HepG2 (cell line): ENCODE measurements at regions not wholly inside any gene's neighbourhood (a gene's known extent, or its start where the extent isn't known, plus 50 kb on each side); places are given as distances from the start of the nearest gene placed in this dataset.

Source experiments
- ATAC-seq: fragments of 200-7000 bp; cut with Tn5 transposase; 3 replicates; pipeline ENCODE4 v1.9.1; 2020; ENCODE audit warnings: mild to moderate bottlenecking, moderate library complexity
- BruUV-seq: library from RNA; stranded (reverse); fragments of 400-500 nt; replicated peaks from 2 replicates; lab custom pipeline; 2021; lab: Mats Ljungman, UMichigan
- CTCF ChIA-PET: fragments of 300-600 bp; formaldehyde crosslinking; extraction: SDS; loops from one replicate; lab custom pipeline; 2021; ENCODE audit warnings: low total read pairs, inconsistent platforms, low intra/inter-chr PET ratio; lab: Yijun Ruan, JAX
- POLR2A ChIA-PET: fragments of 350-600 bp; sonication (Branson Sonifier 250); formaldehyde crosslinking; loops from one replicate; lab custom pipeline; 2020; ENCODE audit warnings: antibody characterized with exemption, inconsistent platforms; lab: Yijun Ruan, JAX
- DNase-seq: peaks from one replicate; pipeline ENCODE4 v3.0.0-alpha.2; 2015; ENCODE audit warnings: low spot score
- FAIRE-seq: peaks from 3 replicates; lab custom pipeline; 2011; peaks lifted over from hg19 to GRCh38; lab: Jason Lieb, UNC
- H2AFZ ChIP-seq: one replicate; pipeline ENCODE4 v1.6.1; 2011; ENCODE audit warnings: low read length, inconsistent platforms
- H3K27ac ChIP-seq: fragments of 300-600 bp; 3 replicates; pipeline ENCODE4 v1.8.0; 2011; ENCODE audit warnings: mixed run types, mild to moderate bottlenecking, mixed read lengths, low read length, inconsistent platforms; ENCODE audit not compliant: insufficient read depth; ENCODE audit errors: extremely low read length
- H3K27me3 ChIP-seq, 2 experiments: fragments of 200-600 bp in 1 of 2; 2 replicates in 1 of 2; 3 replicates in 1 of 2; pipeline versions ENCODE4 v1.6.0 to v1.8.0; 2011; ENCODE audit warnings: low read length in 2 of 2, mild to moderate bottlenecking in 2 of 2, moderate library complexity in 2 of 2, inconsistent platforms in 1 of 2; ENCODE audit not compliant: insufficient read depth in 2 of 2, control insufficient read depth in 1 of 2
- H3K36me3 ChIP-seq, 2 experiments: fragments of 200-600 bp in 1 of 2; replicated peaks in 1 of 2; 2 replicates in 1 of 2; 3 replicates in 1 of 2; pipeline versions ENCODE4 v1.5.1 to v1.8.0; 2011; ENCODE audit warnings: low read length in 2 of 2, inconsistent platforms in 1 of 2; ENCODE audit not compliant: insufficient read depth in 2 of 2, control insufficient read depth in 1 of 2
- H3K4me1 ChIP-seq: 2 replicates; pipeline ENCODE4 v1.5.1; 2012; ENCODE audit warnings: low read length, inconsistent platforms; ENCODE audit not compliant: insufficient read depth
- H3K4me2 ChIP-seq: 2 replicates; pipeline ENCODE4 v1.6.0; 2011; ENCODE audit warnings: low read depth, low read length, inconsistent platforms
- H3K4me3 ChIP-seq, 3 experiments: fragments of 200-600 bp in 1 of 3; sonication (generic), shearing (Covaris generic) in 1 of 3; replicated peaks in 1 of 3; 2 replicates each; pipeline ENCODE4 v1.5.1; 2011 to 2016; ENCODE audit warnings: low read length in 3 of 3, inconsistent platforms in 2 of 3, low read depth in 2 of 3, mild to moderate bottlenecking in 2 of 3, control low read depth in 1 of 3, mixed read lengths in 1 of 3; ENCODE audit not compliant: insufficient read depth in 1 of 3
- H3K79me2 ChIP-seq: one replicate; pipeline ENCODE4 v1.6.1; 2011; ENCODE audit warnings: low read length, inconsistent platforms; ENCODE audit not compliant: insufficient read depth
- H3K9ac ChIP-seq: 2 replicates; pipeline ENCODE4 v1.6.0; 2011; ENCODE audit warnings: mild to moderate bottlenecking, low read depth, low read length, inconsistent platforms; ENCODE audit not compliant: insufficient read depth
- H3K9me3 ChIP-seq: 2 replicates; pipeline ENCODE4 v1.5.1; 2012; ENCODE audit warnings: mild to moderate bottlenecking, low read length
- H4K20me1 ChIP-seq: 2 replicates; pipeline ENCODE4 v1.6.0; 2011; ENCODE audit warnings: inconsistent platforms, mild to moderate bottlenecking, low read length, moderate library complexity; ENCODE audit not compliant: insufficient read depth
- DR1 ChIP-seq: sonication (generic); formaldehyde crosslinking; IDR thresholded peaks from 2 replicates; pipeline ENCODE4 v1.8.0; 2021; ENCODE audit warnings: mild to moderate bottlenecking, missing genetic modification reagents, inconsistent platforms
- FOXA3 ChIP-seq: IDR thresholded peaks from 2 replicates; pipeline ENCODE4 v1.6.1; 2016; ENCODE audit warnings: missing genetic modification reagents, missing compliant biosample characterization
- HDAC2 ChIP-seq: sonication (generic); formaldehyde crosslinking; IDR thresholded peaks from 2 replicates; pipeline ENCODE4 v1.4.0; 2020; ENCODE audit warnings: missing genetic modification reagents
- HOXD1 ChIP-seq: sonication (generic); formaldehyde crosslinking; IDR thresholded peaks from 2 replicates; pipeline ENCODE4 v1.5.0; 2020; ENCODE audit warnings: missing genetic modification reagents
- MEF2D ChIP-seq: sonication (generic); formaldehyde crosslinking; IDR thresholded peaks from 2 replicates; pipeline ENCODE4 v1.5.1; 2020; ENCODE audit warnings: mild to moderate bottlenecking, missing genetic modification reagents
- MXD3 ChIP-seq: IDR thresholded peaks from 2 replicates; pipeline ENCODE4 v1.6.1; 2016; ENCODE audit warnings: mild to moderate bottlenecking, missing biosample characterization, missing genetic modification reagents
- NFE2L1 ChIP-seq: sonication (generic); formaldehyde crosslinking; IDR thresholded peaks from 2 replicates; pipeline ENCODE4 v1.4.0; 2020; ENCODE audit warnings: missing genetic modification reagents, mild to moderate bottlenecking, borderline replicate concordance
- NFRKB ChIP-seq: fragments of 450-650 bp; IDR thresholded peaks from 2 replicates; pipeline ENCODE4 v1.6.1; 2017
- PCBP1 ChIP-seq: fragments of 200-400 bp; formaldehyde crosslinking; IDR thresholded peaks from 2 replicates; pipeline ENCODE4 v1.6.1; 2017; ENCODE audit warnings: mild to moderate bottlenecking, low read depth, low read length, borderline replicate concordance
- PHF21A ChIP-seq: sonication (generic); formaldehyde crosslinking; IDR thresholded peaks from 2 replicates; pipeline ENCODE4 v1.5.0; 2020; ENCODE audit warnings: mild to moderate bottlenecking, missing genetic modification reagents
- SP5 ChIP-seq: IDR thresholded peaks from 2 replicates; pipeline ENCODE4 v1.6.1; 2016; ENCODE audit warnings: low read depth, borderline replicate concordance
- SPEN ChIP-seq: sonication (generic); formaldehyde crosslinking; IDR thresholded peaks from 2 replicates; pipeline ENCODE4 v1.5.1; 2020; ENCODE audit warnings: low read depth, mild to moderate bottlenecking, missing genetic modification reagents
- STAG1 ChIP-seq: sonication (generic); formaldehyde crosslinking; IDR thresholded peaks from 2 replicates; pipeline ENCODE4 v1.4.0; 2020; ENCODE audit warnings: missing genetic modification reagents
- ZNF672 ChIP-seq: sonication (generic); formaldehyde crosslinking; IDR thresholded peaks from 2 replicates; pipeline ENCODE4 v1.8.1; 2022; ENCODE audit warnings: missing genetic modification reagents
- ZSCAN5A ChIP-seq: sonication (generic); formaldehyde crosslinking; IDR thresholded peaks from 2 replicates; pipeline ENCODE4 v1.8.0; 2022; ENCODE audit warnings: mild to moderate bottlenecking, missing genetic modification reagents, borderline replicate concordance
- ZZZ3 ChIP-seq: sonication (generic); formaldehyde crosslinking; IDR thresholded peaks from 2 replicates; pipeline ENCODE4 v1.4.0; 2020; ENCODE audit warnings: missing genetic modification reagents, mild to moderate bottlenecking, borderline replicate concordance
- in situ Hi-C: cut with HindIII; loops from 2 replicates; pipeline ENCODE4 v1.10.0; 2017; ENCODE audit warnings: low pct_unique_long_range_greater_than_20kb; ENCODE audit not compliant: extremely low pct_ligation_motif_present
- intact Hi-C: fragments of 100-400 bp; cut with micrococcal nuclease; formaldehyde crosslinking; loops from one replicate; pipeline ENCODE4 v1.10.0; 2022; ENCODE audit not compliant: unreplicated experiment
- TF ChIP-seq, protein P1 (sequence below): sonication (generic); formaldehyde crosslinking; IDR thresholded peaks from 2 replicates; pipeline ENCODE4 v1.4.0; 2020; ENCODE audit warnings: mild to moderate bottlenecking, missing genetic modification reagents

- no peak for TF ChIP-seq ZSCAN5A (CRISPR knock-in tag)
- no peak for TF ChIP-seq HDAC2 (CRISPR knock-in tag)
- no peak for TF ChIP-seq NFE2L1 (CRISPR knock-in tag)
- TF ChIP-seq PHF21A (CRISPR knock-in tag) = no peak
- TF ChIP-seq ZZZ3 (CRISPR knock-in tag) = no peak
- no peak for TF ChIP-seq STAG1
- TF ChIP-seq SPEN (CRISPR knock-in tag) = no peak
- TF ChIP-seq ZNF672 (CRISPR knock-in tag) = no peak
- TF ChIP-seq MEF2D = no peak
- TF ChIP-seq, all 625 proteins: peak for 0
Observed at GRCh38 chr18:39788383-39788782, 2166.7 kb upstream of the PIK3C3 start (continued).

DNA sequence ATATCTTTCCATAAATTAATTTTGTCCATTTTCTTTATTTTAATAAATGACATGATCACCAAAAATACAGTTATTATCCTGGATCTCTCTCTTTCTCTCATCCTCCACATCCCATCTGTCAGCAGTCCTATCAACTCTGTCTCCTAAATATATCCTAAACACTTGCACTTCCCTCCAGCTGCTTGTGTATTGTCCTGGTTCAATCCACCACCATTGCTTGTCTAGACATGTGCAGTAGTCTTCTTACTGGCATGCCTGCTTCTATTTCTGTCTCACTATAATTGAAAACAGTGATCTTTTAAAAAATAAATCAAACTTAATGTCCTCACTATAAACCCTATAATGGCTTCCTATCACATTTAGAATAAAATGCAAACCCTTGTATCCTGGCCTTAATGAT is 2168.6 kb upstream of the PIK3C3 start:
- H2AFZ ChIP-seq = no peak overlapping the region
- FAIRE-seq = no peak
- H4K20me1 ChIP-seq = no peaks in the 10 kb centered on the region; the same call in 1 of the 2 replicates
- H3K27me3 ChIP-seq = no peaks in the 10 kb centered on the region
- H3K4me3 ChIP-seq = no peak overlapping the region
- H3K9me3 ChIP-seq = no peaks in the 10 kb centered on the region
- intact Hi-C loops = no loop called here
- TF ChIP-seq HOXD1 (CRISPR knock-in tag) = no peak
- TF ChIP-seq DR1 (CRISPR knock-in tag) = no peak
- no peak for TF ChIP-seq FOXA3 (CRISPR knock-in tag)
- no peak for TF ChIP-seq MXD3 (CRISPR knock-in tag)
- TF ChIP-seq, protein P1, sequence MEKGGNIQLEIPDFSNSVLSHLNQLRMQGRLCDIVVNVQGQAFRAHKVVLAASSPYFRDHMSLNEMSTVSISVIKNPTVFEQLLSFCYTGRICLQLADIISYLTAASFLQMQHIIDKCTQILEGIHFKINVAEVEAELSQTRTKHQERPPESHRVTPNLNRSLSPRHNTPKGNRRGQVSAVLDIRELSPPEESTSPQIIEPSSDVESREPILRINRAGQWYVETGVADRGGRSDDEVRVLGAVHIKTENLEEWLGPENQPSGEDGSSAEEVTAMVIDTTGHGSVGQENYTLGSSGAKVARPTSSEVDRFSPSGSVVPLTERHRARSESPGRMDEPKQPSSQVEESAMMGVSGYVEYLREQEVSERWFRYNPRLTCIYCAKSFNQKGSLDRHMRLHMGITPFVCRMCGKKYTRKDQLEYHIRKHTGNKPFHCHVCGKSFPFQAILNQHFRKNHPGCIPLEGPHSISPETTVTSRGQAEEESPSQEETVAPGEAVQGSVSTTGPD = no peak
- TF ChIP-seq SP5 (CRISPR knock-in tag) = no peak
- no peak for TF ChIP-seq NFRKB
- TF ChIP-seq PCBP1 = no peak
- TF ChIP-seq, all 625 proteins: peak for 0
- POLR2A ChIA-PET = no interaction called here
- in situ Hi-C loops = no loop called here
- H3K4me2 ChIP-seq = no peak overlapping the region
- ATAC-seq = no peak
- BruUV-seq = no TSS peak
- CTCF ChIA-PET = no interaction called here
- H3K79me2 ChIP-seq = peaks cover 11% of the 10 kb centered on the region
- no peaks in the 10 kb centered on the region for H3K36me3 ChIP-seq
- H3K4me1 ChIP-seq = no peaks in the 10 kb centered on the region
- H3K9ac ChIP-seq = no peak overlapping the region
- no peak for DNase-seq
- H3K27ac ChIP-seq = no peak overlapping the region
